Keratinocyte (primary cell): ENCODE measurements at regions not wholly inside any gene's neighbourhood (a gene's known extent, or its start where the extent isn't known, plus 50 kb on each side); places are given as distances from the start of the nearest gene placed in this dataset.

ENCODE experiments used
- DNase-seq: peaks from one replicate; pipeline ENCODE4 v3.0.0-alpha.2; 2011; ENCODE audit warnings: low read depth, missing footprints, low spot score
- FAIRE-seq: peaks from 2 replicates; lab custom pipeline; 2011; peaks lifted over from hg19 to GRCh38; lab: Jason Lieb, UNC
- H2AFZ ChIP-seq: 2 replicates; pipeline ENCODE4 v1.6.0; 2012; ENCODE audit warnings: low read length, control low read depth, inconsistent platforms; ENCODE audit not compliant: control insufficient read depth
- H3K27ac ChIP-seq: 2 replicates; pipeline ENCODE4 v1.5.1; 2011; ENCODE audit warnings: low read length; ENCODE audit not compliant: control insufficient read depth, insufficient read depth
- H3K27me3 ChIP-seq: 3 replicates; pipeline ENCODE4 v1.6.0; 2011; ENCODE audit warnings: low read length; ENCODE audit not compliant: control insufficient read depth, insufficient read depth; ENCODE audit errors: extremely low read depth
- H3K36me3 ChIP-seq, 2 experiments: 2 replicates in 1 of 2; 3 replicates in 1 of 2; pipeline ENCODE4 v1.5.1; 2011; ENCODE audit warnings: low read length in 2 of 2, mild to moderate bottlenecking in 1 of 2; ENCODE audit not compliant: control insufficient read depth in 2 of 2, insufficient read depth in 2 of 2; ENCODE audit errors: extremely low read depth in 1 of 2
- H3K4me1 ChIP-seq: 3 replicates; pipeline ENCODE4 v1.5.1; 2011; ENCODE audit warnings: low read length; ENCODE audit not compliant: control insufficient read depth, insufficient read depth; ENCODE audit errors: extremely low read depth
- H3K4me2 ChIP-seq: 3 replicates; pipeline ENCODE4 v1.6.0; 2011; ENCODE audit warnings: low read depth, low read length; ENCODE audit not compliant: control insufficient read depth, insufficient read depth; ENCODE audit errors: extremely low read depth
- H3K4me3 ChIP-seq, 3 experiments: fragments of 200-600 bp in 1 of 3; sonication (generic) in 1 of 3; 2 replicates in 2 of 3; 3 replicates in 1 of 3; pipeline ENCODE4 v1.5.1; 2011 to 2016; ENCODE audit warnings: low read length in 3 of 3, mild to moderate bottlenecking in 3 of 3, control low read depth in 2 of 3, inconsistent platforms in 1 of 3, low read depth in 1 of 3, mixed read lengths in 1 of 3, mixed run types in 1 of 3, moderate library complexity in 1 of 3; ENCODE audit not compliant: control insufficient read depth in 2 of 3, insufficient read depth in 2 of 3; ENCODE audit errors: extremely low read depth in 1 of 3
- H3K79me2 ChIP-seq: 2 replicates; pipeline ENCODE4 v1.6.0; 2012; ENCODE audit warnings: low read length; ENCODE audit not compliant: control insufficient read depth, insufficient read depth
- H3K9ac ChIP-seq: 3 replicates; pipeline ENCODE4 v1.6.0; 2011; ENCODE audit warnings: low read length; ENCODE audit not compliant: control insufficient read depth, insufficient read depth; ENCODE audit errors: extremely low read depth
- H3K9me1 ChIP-seq: 3 replicates; pipeline ENCODE4 v1.6.0; 2011; ENCODE audit warnings: low read length; ENCODE audit not compliant: control insufficient read depth, insufficient read depth; ENCODE audit errors: extremely low read depth
- H3K9me3 ChIP-seq: 2 replicates; pipeline ENCODE4 v1.5.1; 2012; ENCODE audit warnings: low read depth, low read length; ENCODE audit not compliant: control insufficient read depth
- H4K20me1 ChIP-seq: 3 replicates; pipeline ENCODE4 v1.6.0; 2011; ENCODE audit warnings: low read length; ENCODE audit not compliant: control insufficient read depth, insufficient read depth; ENCODE audit errors: extremely low read depth
- CTCF ChIP-seq, 3 experiments: IDR thresholded peaks in 1 of 3; conservative IDR thresholded peaks in 1 of 3; optimal IDR thresholded peaks in 1 of 3; 2 replicates in 2 of 3; 3 replicates in 1 of 3; pipeline versions ENCODE3 to v1.5.1; 2011; ENCODE audit warnings: low read length in 3 of 3, mild to moderate bottlenecking in 3 of 3, moderate library complexity in 2 of 3, control low read depth in 1 of 3, inconsistent platforms in 1 of 3; ENCODE audit not compliant: insufficient read depth in 2 of 3; ENCODE audit errors: extremely low read depth in 1 of 3
- EZH2 ChIP-seq: IDR thresholded peaks from one replicate; pipeline ENCODE4 v1.6.1; 2012; ENCODE audit warnings: inconsistent platforms, mild to moderate bottlenecking, low read length, moderate library complexity
- dilution Hi-C: fragments of 300-500 bp; cut with MboI; formaldehyde crosslinking; loops from one replicate; pipeline ENCODE4 v1.7.0; 2020; ENCODE audit warnings: low sequenced_read_pairs; ENCODE audit not compliant: extremely low pct_ligation_motif_present

- Histone ChIP-seq H2AFZ (no peak overlapping the region), H3K9ac (no peak overlapping the region), H3K36me3 (no peaks in the 10 kb centered on the region), H3K4me3 (no peak overlapping the region), H3K9me1 (no peaks in the 10 kb centered on the region), H3K79me2 (no peaks in the 10 kb centered on the region), H3K27me3 (no peaks in the 10 kb centered on the region), H3K4me2 (no peak overlapping the region), H3K27ac (no peak overlapping the region), H3K9me3 (no peaks in the 10 kb centered on the region), H3K4me1 (no peaks in the 10 kb centered on the region), H4K20me1 (no peaks in the 10 kb centered on the region)
- dilution Hi-C loops, result no loop called here
- DNase-seq (no peak), FAIRE-seq (no peak)
- TF ChIP-seq CTCF (optimal IDR thresholded peaks at IDR 0.05 in 1 of 3, IDR thresholded peaks at IDR 0.05 in 1 of 3, conservative IDR thresholded peaks at IDR 0.05 in 1 of 3; ENCODE audit: extremely low read depth in 1 of 3, insufficient read depth in 2 of 3, low read length in 3 of 3) (no peak), EZH2 (no peak)
Measured at GRCh38 chr7:47028284-47028683, 553.6 kb downstream of the TNS3 start.

- TF ChIP-seq CTCF (optimal IDR thresholded peaks at IDR 0.05 in 1 of 3, IDR thresholded peaks at IDR 0.05 in 1 of 3, conservative IDR thresholded peaks at IDR 0.05 in 1 of 3; ENCODE audit: extremely low read depth in 1 of 3, insufficient read depth in 2 of 3, low read length in 3 of 3) (no peak), EZH2 (no peak)
- DNase-seq (no peak), FAIRE-seq (no peak)
- H3K9ac ChIP-seq, result no peak overlapping the region
- dilution Hi-C loops, result no loop called here
- H3K27me3 ChIP-seq, result no peaks in the 10 kb centered on the region
- H4K20me1 ChIP-seq, result no peaks in the 10 kb centered on the region
- H3K36me3 ChIP-seq, result no peaks in the 10 kb centered on the region
- no peak overlapping the region for H2AFZ ChIP-seq
- no peaks in the 10 kb centered on the region for H3K9me3 ChIP-seq
- H3K4me3 ChIP-seq, result no peak overlapping the region
- H3K79me2 ChIP-seq, result no peaks in the 10 kb centered on the region
- no peaks in the 10 kb centered on the region for H3K4me1 ChIP-seq
- H3K27ac ChIP-seq, result no peak overlapping the region
- no peak overlapping the region for H3K4me2 ChIP-seq
- no peaks in the 10 kb centered on the region for H3K9me1 ChIP-seq
Measured at GRCh38 chr7:47027695-47028240, 554.1 kb downstream of the TNS3 start.
